GM18508 (cell line): ENCODE measurements at regions not wholly inside any gene's neighbourhood (a gene's known extent, or its start where the extent isn't known, plus 50 kb on each side); places are given as distances from the start of the nearest gene placed in this dataset.

Experiments used
- ATAC-seq: cut with Tn5 transposase; IDR thresholded peaks from one replicate; pipeline ENCODE4 v1.9.1; 2021; ENCODE audit warnings: moderate number of reproducible peaks; ENCODE audit not compliant: insufficient read depth, unreplicated experiment

- ATAC-seq: no peak
These were observed 263.6 kb upstream of the USP24 start for GRCh38 chr1:55478742-55479141.

- ATAC-seq: no peak
These were observed 262.8 kb upstream of the USP24 start for GRCh38 chr1:55477953-55478352.

- ATAC-seq: no peak
These were observed 261.4 kb upstream of the USP24 start for GRCh38 chr1:55476445-55477015.

DNA sequence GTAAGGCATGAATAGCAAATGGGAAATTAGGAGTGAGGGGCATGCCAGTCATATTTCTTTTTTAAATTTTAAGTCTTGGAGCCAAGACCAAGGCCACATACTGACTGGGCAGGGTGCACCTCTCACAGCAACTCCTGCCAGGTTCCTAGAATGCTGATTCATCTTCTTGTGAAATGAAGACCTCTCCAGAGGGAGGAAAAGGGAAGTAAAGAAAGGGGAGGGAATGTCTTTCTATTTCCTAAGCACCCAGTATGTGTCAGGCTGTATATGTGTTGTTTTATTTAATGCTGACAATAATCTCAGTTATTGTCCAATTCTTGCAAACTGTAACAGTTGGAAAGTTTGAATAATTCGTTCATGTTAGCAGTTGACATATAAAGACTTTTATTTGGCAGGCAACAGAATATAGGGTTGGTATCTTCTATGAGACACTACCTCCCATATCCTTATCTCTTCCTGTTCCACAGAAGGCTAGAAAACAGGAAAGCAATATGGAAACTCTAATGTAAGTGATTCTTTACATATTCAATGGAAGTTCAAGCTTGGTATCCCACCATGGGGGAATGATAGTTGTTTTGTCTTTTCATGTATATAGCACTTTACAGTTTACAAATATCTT lies 259.1 kb upstream of the USP24 start:
- no peak for ATAC-seq

DNA sequence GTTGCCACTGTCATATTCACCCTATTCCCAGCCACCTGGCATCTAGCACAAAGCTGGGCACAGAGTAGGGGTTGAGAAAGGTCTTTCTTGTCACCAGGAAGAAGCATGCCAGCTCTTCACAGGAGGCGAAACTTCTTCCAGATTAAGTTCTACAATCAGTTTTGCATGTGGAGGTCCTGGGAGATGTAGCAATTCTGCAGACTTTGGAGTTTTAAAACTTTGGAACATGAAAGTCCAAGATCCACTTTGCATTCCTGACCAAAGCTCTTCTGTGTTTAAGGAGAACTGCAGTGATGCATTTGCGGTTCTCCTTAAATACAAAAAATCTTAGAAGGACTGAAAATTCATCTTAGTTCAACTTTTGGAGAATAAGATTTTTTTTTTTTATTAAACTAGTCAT lies 258.5 kb upstream of the USP24 start:
- ATAC-seq: no peak

- no peak for ATAC-seq
These were observed 257.6 kb upstream of the USP24 start for GRCh38 chr1:55472784-55473183.

- ATAC-seq: no peak
These were observed 257.0 kb upstream of the USP24 start for GRCh38 chr1:55472115-55472514.

- ATAC-seq: no peak
These were observed 253.1 kb upstream of the USP24 start for GRCh38 chr1:55468142-55468795.

- ATAC-seq: no peak
These were observed 251.8 kb upstream of the USP24 start for GRCh38 chr1:55466921-55467320.

GRCh38 chr1:55466373-55466772 lies 251.2 kb upstream of the USP24 start:
- no peak for ATAC-seq

GRCh38 chr1:55464550-55464949 lies 249.4 kb upstream of the USP24 start:
- no peak for ATAC-seq

GRCh38 chr1:55463814-55464475 lies 248.8 kb upstream of the USP24 start:
- no peak for ATAC-seq

GRCh38 chr1:55457874-55458273 lies 242.7 kb upstream of the USP24 start:
- ATAC-seq: no peak

DNA sequence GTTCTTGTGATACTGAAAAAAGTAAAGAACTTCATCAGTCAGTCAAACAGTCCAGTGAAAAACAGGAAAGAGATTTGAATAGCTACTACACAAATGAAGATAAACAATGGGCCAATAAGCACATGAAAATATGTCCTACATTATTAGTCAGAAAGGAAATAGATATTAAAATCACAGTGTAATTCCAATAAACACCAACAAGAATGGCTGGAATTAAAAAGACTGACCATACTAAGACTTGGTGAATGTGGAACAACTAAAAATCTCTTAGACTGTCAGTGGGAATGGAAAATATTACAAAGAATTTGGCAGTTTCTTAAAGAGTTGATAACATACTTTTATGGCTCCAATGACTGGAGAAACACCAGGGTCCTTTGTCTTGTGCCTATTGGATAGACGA lies 241.8 kb upstream of the USP24 start:
- ATAC-seq: no peak

GRCh38 chr1:55448261-55448660 lies 233.1 kb upstream of the USP24 start:
- no peak for ATAC-seq

DNA sequence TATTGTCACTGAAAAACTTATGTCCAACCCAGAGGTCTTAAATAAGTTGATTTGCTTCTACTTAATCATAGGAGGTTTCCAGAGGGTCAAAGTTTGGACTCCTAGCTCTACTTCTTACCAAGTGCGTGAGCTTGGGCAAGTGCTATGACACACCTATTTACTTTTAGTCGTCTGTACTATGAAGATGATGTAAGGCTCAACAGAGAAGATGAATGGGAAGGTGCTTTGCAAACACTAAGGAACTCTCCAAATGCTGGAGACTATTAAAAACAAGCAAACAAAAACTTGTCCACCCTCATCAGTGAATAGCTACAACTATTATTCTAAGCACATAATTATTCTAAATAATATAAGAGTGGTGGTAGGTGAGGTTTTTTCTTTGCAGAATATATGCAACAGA lies 232.3 kb upstream of the USP24 start:
- ATAC-seq: no peak

- ATAC-seq: no peak
These were observed 231.2 kb upstream of the USP24 start for GRCh38 chr1:55446351-55446750.

- ATAC-seq: peak; percentile 70
These were observed 230.3 kb upstream of the USP24 start for GRCh38 chr1:55445416-55445815.

DNA sequence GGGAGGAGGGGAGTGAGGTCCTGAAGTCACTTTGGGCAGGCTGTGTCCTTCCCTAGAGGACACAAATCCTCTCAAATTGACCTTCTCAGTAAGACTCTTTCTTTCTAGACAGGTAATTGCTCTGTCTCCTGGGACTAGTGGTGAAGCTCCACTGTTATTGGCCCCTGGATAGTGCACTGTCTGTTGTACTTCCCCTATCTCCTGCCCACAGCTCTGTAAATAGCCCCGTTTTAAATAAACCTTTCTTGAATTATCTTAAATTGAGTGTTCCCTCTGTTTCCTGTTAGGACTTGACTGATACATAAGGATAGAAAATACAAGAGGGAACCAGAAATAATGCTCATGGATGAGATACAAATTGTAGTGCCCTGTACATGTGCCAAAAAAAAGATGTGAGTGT lies 229.5 kb upstream of the USP24 start:
- no peak for ATAC-seq

DNA sequence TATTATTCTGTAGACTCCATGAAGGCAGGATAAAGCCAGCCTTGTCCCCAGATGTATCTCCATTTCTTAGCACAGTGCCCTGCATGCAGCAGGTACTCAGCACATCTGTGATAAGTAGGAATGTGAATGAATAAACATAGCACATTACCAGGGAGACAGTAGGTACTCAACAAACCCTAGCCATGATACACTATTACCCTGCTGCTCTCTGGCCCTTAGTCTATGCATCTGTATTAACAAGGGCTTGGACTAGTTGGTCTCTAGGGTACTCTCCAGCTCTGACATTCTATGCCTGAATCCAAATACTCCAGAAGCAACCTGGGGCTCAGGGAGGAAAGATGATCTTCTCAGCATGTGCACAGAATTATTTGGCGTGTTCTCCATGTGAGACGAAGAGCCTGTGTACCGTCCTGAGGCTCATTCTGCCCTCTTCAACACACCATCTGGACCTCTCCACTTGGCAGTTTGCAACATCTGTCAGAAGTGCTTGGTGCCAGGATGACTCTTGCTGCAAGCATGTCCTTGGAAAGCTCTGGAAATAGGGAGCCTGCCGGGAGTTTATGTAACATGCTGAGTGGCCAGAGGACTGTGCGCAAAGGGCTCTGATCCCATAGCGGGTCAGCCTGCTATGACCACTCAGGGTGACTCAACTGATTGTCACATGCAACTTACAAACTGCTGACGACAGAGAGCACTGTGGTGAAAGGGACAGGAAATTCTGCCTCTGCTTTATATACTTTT lies 228.2 kb upstream of the USP24 start:
- no peak for ATAC-seq

- no peak for ATAC-seq
These were observed 226.3 kb upstream of the USP24 start for GRCh38 chr1:55441489-55441888.
